K562 (cell line): ENCODE measurements at regions not wholly inside any gene's neighbourhood (a gene's known extent, or its start where the extent isn't known, plus 50 kb on each side); places are given as distances from the start of the nearest gene placed in this dataset.

ENCODE experiments used
- ATAC-seq: fragments of 200-7000 bp; cut with Tn5 transposase; 3 replicates; pipeline ENCODE4 v1.9.1; 2020; ENCODE audit warnings: moderate library complexity
- BruUV-seq: library from RNA; stranded (reverse); fragments of 400-500 nt; replicated peaks from 2 replicates; lab custom pipeline; 2021; lab: Mats Ljungman, UMichigan
- CTCF ChIA-PET: fragments of 300-600 bp; formaldehyde crosslinking; extraction: SDS; loops from one replicate; lab custom pipeline; 2021; ENCODE audit warnings: low intra/inter-chr PET ratio; lab: Yijun Ruan, JAX
- POLR2A ChIA-PET: fragments of 300-600, 350-650 bp; sonication (Branson Sonifier 250); formaldehyde crosslinking; extraction: SDS; loops from one replicate; lab custom pipeline; 2021; ENCODE audit warnings: antibody characterized with exemption, inconsistent platforms; lab: Yijun Ruan, JAX
- DNase-seq, 4 experiments: peaks; one replicate each; pipeline versions ENCODE4 v3.0.0 to v3.0.0-alpha.2; 2011 to 2018; ENCODE audit warnings: low spot score in 3 of 4, mixed read lengths in 3 of 4; ENCODE audit errors: extremely low read depth in 1 of 4
- FAIRE-seq: peaks from 2 replicates; lab custom pipeline; 2011; peaks lifted over from hg19 to GRCh38; lab: Jason Lieb, UNC
- H2AFZ ChIP-seq: 2 replicates; pipeline ENCODE4 v1.6.0; 2011; ENCODE audit warnings: low read depth, low read length, control low read depth, inconsistent platforms
- H3K27ac ChIP-seq: fragments of 200-600 bp; 3 replicates; pipeline ENCODE4 v1.8.0; 2011; ENCODE audit warnings: low read depth, mild to moderate bottlenecking, control low read depth, inconsistent platforms, low read length, moderate library complexity, mixed read lengths; ENCODE audit errors: extremely low read depth
- H3K27me3 ChIP-seq, 2 experiments: fragments of 300-600 bp in 1 of 2; 2 replicates in 1 of 2; 3 replicates in 1 of 2; pipeline versions ENCODE4 v1.6.0 to v1.8.0; 2011; ENCODE audit warnings: inconsistent platforms in 2 of 2, low read length in 2 of 2, mild to moderate bottlenecking in 1 of 2, mixed read lengths in 1 of 2, moderate library complexity in 1 of 2; ENCODE audit not compliant: control insufficient read depth in 2 of 2, insufficient read depth in 2 of 2
- H3K36me3 ChIP-seq: fragments of 300-600 bp; 3 replicates; pipeline ENCODE4 v1.8.0; 2011; ENCODE audit warnings: mild to moderate bottlenecking, low read length, inconsistent platforms; ENCODE audit not compliant: control insufficient read depth, insufficient read depth
- H3K4me1 ChIP-seq, 2 experiments: fragments of 200-600 bp in 1 of 2; replicated peaks in 1 of 2; 2 replicates in 1 of 2; 3 replicates in 1 of 2; pipeline versions ENCODE4 v1.5.1 to v1.8.0; 2011; ENCODE audit warnings: inconsistent platforms in 2 of 2, low read length in 2 of 2, mild to moderate bottlenecking in 1 of 2, mixed read lengths in 1 of 2, moderate library complexity in 1 of 2; ENCODE audit not compliant: control insufficient read depth in 2 of 2, insufficient read depth in 2 of 2
- H3K4me2 ChIP-seq: 2 replicates; pipeline ENCODE4 v1.6.1; 2011; ENCODE audit warnings: low read length, control low read depth, inconsistent platforms, mixed read lengths; ENCODE audit not compliant: insufficient read depth
- H3K4me3 ChIP-seq: fragments of 200-600 bp; sonication (generic), shearing (Covaris generic); 2 replicates; pipeline ENCODE4 v1.5.1; 2016; ENCODE audit warnings: control low read depth, inconsistent platforms
- H3K79me2 ChIP-seq: fragments of 200-600 bp; 3 replicates; pipeline ENCODE4 v1.8.0; 2011; ENCODE audit warnings: low read length, inconsistent platforms; ENCODE audit not compliant: control insufficient read depth, insufficient read depth
- H3K9ac ChIP-seq, 2 experiments: 2 replicates each; pipeline versions ENCODE4 v1.6.0 to v1.6.1; 2011; ENCODE audit warnings: low read depth in 2 of 2, low read length in 2 of 2, control low read depth in 1 of 2, inconsistent platforms in 1 of 2, mild to moderate bottlenecking in 1 of 2, mixed read lengths in 1 of 2; ENCODE audit not compliant: insufficient read depth in 1 of 2
- H3K9me1 ChIP-seq: one replicate; pipeline ENCODE4 v1.6.0; 2011; ENCODE audit warnings: inconsistent platforms, mild to moderate bottlenecking, low read length, moderate library complexity; ENCODE audit not compliant: control insufficient read depth, insufficient read depth
- H3K9me3 ChIP-seq: replicated peaks from 2 replicates; pipeline ENCODE4 v1.5.1; 2011; ENCODE audit warnings: low read depth, low read length, inconsistent platforms; ENCODE audit not compliant: control insufficient read depth, insufficient read depth
- H4K20me1 ChIP-seq: replicated peaks from 2 replicates; pipeline ENCODE4 v1.6.1; 2011; ENCODE audit warnings: low read length, inconsistent platforms, mixed read lengths; ENCODE audit not compliant: control insufficient read depth, insufficient read depth
- ATF4 ChIP-seq: fragments of 450-650 bp; formaldehyde crosslinking; IDR thresholded peaks from 2 replicates; pipeline ENCODE4 v1.4.0; 2022; ENCODE audit warnings: mild to moderate bottlenecking, moderate library complexity
- BCLAF1 ChIP-seq, 2 experiments: fragments of 450-650 bp in 1 of 2; IDR thresholded peaks; 2 replicates each; pipeline ENCODE4 v1.6.1; 2011 to 2017; ENCODE audit warnings: low read depth in 2 of 2, antibody characterized with exemption in 1 of 2, borderline replicate concordance in 1 of 2, low read length in 1 of 2, mild to moderate bottlenecking in 1 of 2, mixed read lengths in 1 of 2; ENCODE audit not compliant: control insufficient read depth in 1 of 2
- LEF1 ChIP-seq: fragments of 450-650 bp; IDR thresholded peaks from 2 replicates; pipeline ENCODE4 v1.6.1; 2016; ENCODE audit warnings: mild to moderate bottlenecking
- NCOR1 ChIP-seq: fragments of 450-650 bp; IDR thresholded peaks from 2 replicates; pipeline ENCODE4 v1.6.1; 2016; ENCODE audit warnings: mild to moderate bottlenecking, moderate library complexity
- THAP12 ChIP-seq: fragments of 250-450 bp; sonication (Bioruptor Pico); IDR thresholded peaks from 2 replicates; pipeline ENCODE4 v1.9.0; 2021; ENCODE audit warnings: mild to moderate bottlenecking, inconsistent platforms
- ZBTB34 ChIP-seq: fragments of 250-450 bp; sonication (Bioruptor Pico); IDR thresholded peaks from 2 replicates; pipeline ENCODE4 v1.8.0; 2021; ENCODE audit warnings: mild to moderate bottlenecking, moderate library complexity
- ZFPM2 ChIP-seq: fragments of 250-450 bp; sonication (Bioruptor Pico); IDR thresholded peaks from 2 replicates; pipeline ENCODE4 v1.5.1; 2022; ENCODE audit warnings: mild to moderate bottlenecking
- ZNF133 ChIP-seq: fragments of 250-450 bp; sonication (Bioruptor Pico); IDR thresholded peaks from 2 replicates; pipeline ENCODE4 v1.4.0; 2020; ENCODE audit warnings: mild to moderate bottlenecking
- ZNF280B ChIP-seq: fragments of 250-450 bp; sonication (Bioruptor Pico); IDR thresholded peaks from 2 replicates; pipeline ENCODE4 v1.5.1; 2021; ENCODE audit warnings: mild to moderate bottlenecking
- ZNF324 ChIP-seq: fragments of 250-450 bp; sonication (Bioruptor Pico); IDR thresholded peaks from 2 replicates; pipeline ENCODE4 v1.4.0; 2020; ENCODE audit warnings: mild to moderate bottlenecking
- ZNF644 ChIP-seq: fragments of 200-800 bp; sonication (Bioruptor generic); IDR thresholded peaks from 2 replicates; pipeline ENCODE4 v1.6.1; 2016; ENCODE audit warnings: low read depth, missing genetic modification characterization, missing compliant biosample characterization
- WGBS: fragments of 100-300 bp; shearing (Covaris generic); methylation state at CpG from one replicate; pipeline ENCODE4 v1.1.6; 2016; ENCODE audit warnings: low coverage, mixed read lengths; ENCODE audit not compliant: insufficient coverage; ENCODE audit errors: missing lambda C conversion rate; 5-methylcytosine and 5-hydroxymethylcytosine counted together
- in situ Hi-C: fragments of 300-500 bp; cut with MboI; formaldehyde crosslinking; loops from 4 replicates; pipeline ENCODE4 v1.15.0; 2018; ENCODE audit warnings: inconsistent platforms, mixed read lengths
- intact Hi-C: fragments of 100-400 bp; cut with micrococcal nuclease; formaldehyde crosslinking; loops from 2 replicates; pipeline ENCODE4 v1.14.2; 2022

GRCh38 chr11:91446267-91446666 lies 778.4 kb upstream of the FAT3 start:
- ATAC-seq: no peak
- no peaks in the 10 kb centered on the region for H3K9me3 ChIP-seq
- intact Hi-C loops: no loop called here
- DNase-seq: no peak
- no peaks in the 10 kb centered on the region for H3K79me2 ChIP-seq
- FAIRE-seq: no peak
- no TSS peak for BruUV-seq
- no peak overlapping the region for H3K4me3 ChIP-seq
- no peak overlapping the region for H3K9ac ChIP-seq
- no peaks in the 10 kb centered on the region for H3K4me1 ChIP-seq
- no peaks in the 10 kb centered on the region for H3K9me1 ChIP-seq
- H4K20me1 ChIP-seq: no peaks in the 10 kb centered on the region
- H3K4me2 ChIP-seq: no peak overlapping the region
- WGBS: 0% methylated on average over 2 of the region's 4 CpGs
- no peak overlapping the region for H3K27ac ChIP-seq
- CTCF ChIA-PET: no interaction called here
- H3K36me3 ChIP-seq: no peaks in the 10 kb centered on the region
- in situ Hi-C loops: no loop called here
- POLR2A ChIA-PET: interaction anchor here (0.7 kb wide), 1 partner anchor 359 kb away, joined by 3 read pairs; no protein-coding TSS in a partner anchor
- H3K27me3 ChIP-seq: no peaks in the 10 kb centered on the region
- H2AFZ ChIP-seq: no peak overlapping the region
- TF ChIP-seq NCOR1 (no peak), THAP12 (CRISPR knock-in tag) (no peak), LEF1 (no peak), ATF4 (CRISPR knock-in tag) (no peak), ZNF280B (CRISPR knock-in tag) (no peak), ZNF133 (no peak), ZBTB34 (CRISPR knock-in tag) (no peak), BCLAF1 (IDR thresholded peaks at IDR 0.05; ENCODE audit: borderline replicate concordance in 1 of 2, control insufficient read depth in 1 of 2, low read depth in 2 of 2, low read length in 1 of 2) (no peak), ZNF324 (no peak), ZNF644 (no peak), ZFPM2 (CRISPR knock-in tag) (no peak)
